ENCODE measurements at regions not wholly inside any gene's neighbourhood (a gene's known extent, or its start where the extent isn't known, plus 50 kb on each side); places are given as distances from the start of the nearest gene placed in this dataset.
"Not testable (repeated sequence)": the region's sequence is repeated elsewhere in the genome, so short reads cannot be mapped to it uniquely, and the experiment has no call there.

DNA sequence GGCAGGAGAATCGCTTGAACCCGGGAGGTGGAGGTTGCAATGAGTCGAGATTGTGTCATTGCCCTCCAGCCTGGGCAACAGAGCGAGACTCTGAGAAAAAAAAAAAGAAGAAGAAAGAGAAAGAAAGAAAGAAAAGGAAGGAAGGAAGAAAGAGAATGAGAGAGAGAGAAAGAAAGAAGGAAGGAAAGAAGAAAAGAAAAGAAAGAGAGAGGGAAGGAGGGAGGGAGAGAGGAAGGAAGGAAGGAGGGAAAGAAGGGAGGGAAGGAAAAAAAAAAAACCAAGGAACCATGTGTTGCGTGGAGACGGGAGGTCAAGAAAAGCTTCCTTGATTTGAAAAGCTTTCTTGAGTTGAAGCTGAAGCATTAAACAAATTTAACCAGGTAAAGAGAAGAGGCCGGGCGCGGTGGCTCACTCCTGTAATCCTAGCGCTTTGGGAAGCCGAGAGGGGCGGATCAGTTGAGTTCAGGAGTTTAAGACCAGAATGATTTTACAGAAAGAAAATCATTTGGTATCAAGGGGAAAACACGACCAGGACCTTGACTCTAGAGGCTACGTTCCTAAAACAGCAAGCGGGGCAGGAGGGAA is 90.5 kb upstream of the PRSS16 start:
- DNase-seq (ENCODE audit: low read depth, low spot score) = no peak

DNA sequence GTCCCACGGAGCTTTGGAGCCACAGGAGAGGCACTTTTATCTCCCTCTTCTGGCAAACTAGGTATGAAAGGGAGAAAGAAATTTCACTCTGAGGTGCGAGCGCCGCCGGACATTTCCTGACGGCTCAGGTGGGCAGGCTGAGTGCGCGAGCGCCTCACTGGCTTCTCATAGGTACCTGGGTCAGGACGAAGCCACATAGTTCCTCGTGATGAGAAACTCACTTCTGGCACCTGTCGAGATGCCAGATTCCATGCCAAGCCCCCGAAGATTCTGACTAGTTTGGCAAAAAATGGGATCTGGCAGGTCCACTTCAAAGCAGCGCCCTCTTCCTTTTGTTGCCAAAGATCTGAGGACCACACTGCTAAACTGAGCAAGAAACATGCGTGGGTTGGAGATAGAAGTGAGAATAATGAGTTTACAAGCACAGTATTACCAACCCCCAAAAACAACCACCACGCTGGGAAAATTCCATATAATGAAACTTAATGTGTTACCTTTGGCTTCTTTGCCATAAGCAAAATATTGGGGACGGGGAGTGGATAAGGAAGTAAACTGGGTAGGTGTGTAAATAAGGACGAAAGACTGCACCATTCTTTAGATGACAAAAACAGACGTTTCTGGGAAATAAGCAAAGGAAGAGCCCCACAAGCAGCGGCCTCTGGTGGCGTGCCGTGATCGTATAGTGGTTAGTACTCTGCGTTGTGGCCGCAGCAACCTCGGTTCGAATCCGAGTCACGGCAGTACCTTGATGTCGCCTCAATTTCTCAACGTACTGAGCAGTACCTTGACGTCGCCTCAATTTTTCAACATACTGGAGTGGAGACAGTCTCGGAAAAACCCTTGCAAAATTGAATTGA is 89.8 kb upstream of the PRSS16 start:
- DNase-seq (ENCODE audit: low read depth, low spot score) = no peak

GRCh38 chr6:27158316-27158643 is 89.2 kb upstream of the PRSS16 start:
- no peak for DNase-seq (ENCODE audit: low read depth, low spot score)

GRCh38 chr6:27159725-27160124 is 87.8 kb upstream of the PRSS16 start:
- DNase-seq (ENCODE audit: low read depth, low spot score) = no peak

GRCh38 chr6:27161115-27161514 is 86.4 kb upstream of the PRSS16 start:
- DNase-seq (ENCODE audit: low read depth, low spot score) = no peak

DNA sequence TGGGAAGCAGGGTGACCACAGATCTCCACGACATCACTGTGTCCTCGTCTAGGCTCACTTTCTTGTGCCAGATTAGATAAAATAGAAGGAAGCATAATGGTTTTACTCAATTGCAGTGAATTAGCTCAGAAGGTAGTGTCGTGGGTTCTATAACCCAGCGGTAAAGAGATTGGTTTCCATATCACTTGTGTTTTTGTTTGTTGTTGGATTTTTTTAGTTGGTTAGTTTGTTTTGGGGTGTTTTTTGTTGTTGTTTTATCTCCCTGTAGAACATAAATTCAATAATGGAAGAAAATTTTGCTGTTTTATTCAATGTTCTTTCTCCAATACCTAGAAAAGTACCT is 85.9 kb upstream of the PRSS16 start:
- no peak for DNase-seq (ENCODE audit: low read depth, low spot score)

DNA sequence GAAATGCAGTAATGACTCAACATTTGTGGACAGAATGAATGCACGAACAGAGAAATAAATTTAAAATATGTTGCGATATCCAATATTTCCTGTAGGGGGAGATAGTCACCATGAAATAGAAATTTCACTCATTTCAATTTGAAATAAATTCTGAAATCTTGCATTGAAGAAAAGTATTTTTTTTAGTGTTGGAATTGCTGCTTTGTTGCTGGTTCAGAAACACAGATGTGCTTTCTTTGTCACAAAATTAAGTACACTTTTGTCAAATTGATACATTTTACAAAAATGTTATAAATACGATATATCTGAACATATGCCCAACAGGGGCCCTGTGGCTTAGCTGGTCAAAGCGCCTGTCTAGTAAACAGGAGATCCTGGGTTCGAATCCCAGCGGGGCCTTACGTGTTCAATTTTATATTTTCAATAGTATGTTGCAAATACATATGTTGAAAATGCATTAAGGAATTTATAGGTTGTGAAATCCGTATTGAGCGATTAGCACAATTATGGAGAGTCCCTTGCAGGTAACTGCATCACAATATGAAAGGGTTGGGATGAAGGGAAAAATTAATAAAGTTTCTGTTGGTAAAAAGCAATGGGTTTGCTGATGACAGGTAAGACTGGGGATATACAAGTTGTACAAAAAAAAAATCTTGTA is 85.4 kb upstream of the PRSS16 start:
- no peak for DNase-seq (ENCODE audit: low read depth, low spot score)

DNA sequence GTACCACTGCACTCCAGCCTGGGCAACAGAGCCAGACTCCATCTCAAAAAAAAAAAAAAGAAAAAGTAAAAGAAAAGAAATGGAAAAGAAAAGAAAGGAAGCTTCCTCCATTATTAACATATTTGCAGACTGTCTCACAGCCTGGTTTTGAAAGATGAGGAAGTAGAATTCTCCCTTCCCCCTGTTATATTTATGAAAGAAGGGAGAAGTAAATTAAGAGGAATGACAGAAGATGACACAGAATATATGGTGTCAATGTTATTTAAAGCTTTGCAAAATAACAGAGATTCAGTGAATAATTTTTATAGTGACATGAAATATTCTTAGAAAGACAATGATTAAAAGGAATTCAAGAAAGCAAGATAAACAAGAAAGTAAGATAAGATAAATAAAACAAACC is 83.7 kb upstream of the PRSS16 start:
- DNase-seq (ENCODE audit: low read depth, low spot score) = no peak

DNA sequence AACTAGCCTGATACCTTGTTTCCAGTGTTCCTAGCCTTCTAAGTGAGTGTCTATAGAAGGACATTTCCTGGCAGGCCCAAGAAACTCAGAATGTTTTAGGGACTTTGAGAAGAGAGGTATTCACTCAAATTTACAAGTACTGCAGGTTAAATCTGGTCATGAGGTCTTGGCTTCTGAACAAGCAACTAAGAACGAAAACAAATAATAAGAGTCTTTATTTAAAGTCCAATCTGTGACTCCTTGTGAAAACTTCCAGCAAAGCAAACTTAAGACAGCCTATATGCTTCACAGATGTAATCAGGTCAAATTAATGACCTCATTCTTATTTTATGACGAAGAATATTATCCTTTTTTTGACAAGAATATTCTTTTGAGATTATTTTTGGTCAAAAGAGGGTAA is 79.4 kb upstream of the PRSS16 start:
- DNase-seq (ENCODE audit: low read depth, low spot score) = no peak

GRCh38 chr6:27168586-27169443 is 78.7 kb upstream of the PRSS16 start:
- no peak for DNase-seq (ENCODE audit: low read depth, low spot score)

- not testable (repeated sequence) for DNase-seq (ENCODE audit: low read depth, low spot score)
Measured at GRCh38 chr6:27172524-27173231, 74.8 kb upstream of the PRSS16 start.

- DNase-seq (ENCODE audit: low read depth, low spot score) = not testable (repeated sequence)
Measured at GRCh38 chr6:27173232-27173601, 74.3 kb upstream of the PRSS16 start.

- DNase-seq (ENCODE audit: low read depth, low spot score) = no peak
Measured at GRCh38 chr6:27174958-27175357, 72.5 kb upstream of the PRSS16 start.

GRCh38 chr6:27176096-27176495 is 71.4 kb upstream of the PRSS16 start:
- DNase-seq (ENCODE audit: low read depth, low spot score) = no peak

DNA sequence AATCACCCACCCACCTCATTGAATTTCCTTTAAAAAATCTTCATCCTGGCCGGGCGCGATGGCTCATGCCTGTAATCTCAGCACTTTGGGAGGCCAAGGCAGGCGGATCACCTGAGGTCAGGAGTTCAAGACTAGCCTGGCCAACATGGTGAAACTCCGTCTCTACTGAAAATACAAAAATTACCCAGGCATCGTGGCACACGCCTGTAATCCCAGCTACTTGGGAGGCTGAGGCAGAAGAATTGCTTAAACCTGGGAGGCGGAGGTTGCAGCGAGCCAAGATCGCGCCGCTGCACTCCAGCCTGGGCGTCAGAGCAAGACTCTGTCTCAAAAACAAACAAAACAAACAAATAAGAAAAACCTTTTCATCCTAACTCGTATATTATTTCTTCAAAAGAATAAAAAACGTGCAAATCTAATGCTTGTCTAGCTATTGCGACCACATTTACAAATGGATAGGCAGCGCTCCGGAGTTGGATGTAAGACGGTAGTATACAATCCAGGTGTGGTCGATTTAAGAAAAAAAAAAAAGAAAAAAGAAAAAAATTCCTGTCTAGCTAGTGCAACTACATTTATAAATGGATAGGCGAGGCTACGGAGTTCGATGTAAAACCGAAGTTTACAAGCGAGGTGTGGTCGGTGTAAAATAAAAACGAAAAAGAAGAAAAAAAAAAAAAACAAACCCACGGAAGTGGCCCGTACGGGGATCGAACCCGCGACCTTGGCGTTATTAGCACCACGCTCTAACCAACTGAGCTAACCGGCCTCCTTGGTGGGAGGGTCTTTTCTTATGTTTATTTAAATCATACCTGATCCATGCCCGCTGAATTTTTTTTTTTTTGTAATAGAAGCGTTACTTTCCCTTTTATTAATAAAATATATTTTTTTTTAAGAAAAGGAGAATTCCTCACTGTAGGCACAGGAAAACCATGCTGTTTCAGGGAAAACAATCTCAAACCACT is 70.7 kb upstream of the PRSS16 start:
- DNase-seq (ENCODE audit: low read depth, low spot score) = no peak

DNA sequence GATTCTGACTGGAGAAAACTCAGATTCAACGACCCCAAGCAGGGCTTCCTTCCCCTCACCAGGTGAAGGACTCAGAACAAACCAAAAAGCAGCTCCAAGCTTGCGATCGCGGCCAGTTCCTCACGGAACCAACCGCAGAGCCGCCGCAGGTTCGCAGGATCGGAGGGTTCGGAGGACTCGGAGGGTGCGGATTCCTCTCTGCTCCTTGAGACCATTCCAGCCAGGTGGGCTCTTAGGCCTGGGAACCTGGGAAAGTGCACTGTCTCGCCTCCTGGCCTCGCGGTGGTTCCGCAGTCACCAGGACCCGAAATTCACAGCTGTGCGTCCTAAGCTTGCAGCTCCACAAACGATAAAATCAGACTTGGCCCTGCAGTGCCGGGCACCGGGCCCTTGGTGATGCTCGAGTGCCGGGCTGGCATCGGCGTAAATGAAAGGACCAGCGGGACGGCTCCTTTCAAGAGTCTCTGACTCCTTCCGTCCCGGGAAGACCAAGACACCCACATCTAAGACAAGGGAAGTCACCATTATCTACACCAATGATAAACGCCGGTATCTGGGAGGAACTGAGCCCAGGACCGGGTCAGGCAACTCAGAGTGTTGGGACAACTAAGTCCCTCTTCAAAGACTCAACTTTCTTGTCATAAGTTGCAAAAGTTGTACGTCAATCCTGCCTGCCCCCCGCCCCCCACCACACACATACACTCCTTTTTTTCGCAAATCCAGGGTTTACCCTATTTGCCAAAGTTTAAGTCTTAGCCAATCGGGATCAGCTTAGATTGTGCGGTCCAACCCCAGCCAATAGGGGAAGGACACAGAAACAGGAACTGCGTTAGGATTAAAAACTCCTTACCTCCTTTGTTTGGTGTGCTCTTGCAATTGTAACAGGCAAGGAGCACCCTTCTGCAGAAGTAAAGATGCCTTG is 69.8 kb upstream of the PRSS16 start:
- no peak for DNase-seq (ENCODE audit: low read depth, low spot score)

- no peak for DNase-seq (ENCODE audit: low read depth, low spot score)
Measured at GRCh38 chr6:27178407-27178730, 69.1 kb upstream of the PRSS16 start.

DNA sequence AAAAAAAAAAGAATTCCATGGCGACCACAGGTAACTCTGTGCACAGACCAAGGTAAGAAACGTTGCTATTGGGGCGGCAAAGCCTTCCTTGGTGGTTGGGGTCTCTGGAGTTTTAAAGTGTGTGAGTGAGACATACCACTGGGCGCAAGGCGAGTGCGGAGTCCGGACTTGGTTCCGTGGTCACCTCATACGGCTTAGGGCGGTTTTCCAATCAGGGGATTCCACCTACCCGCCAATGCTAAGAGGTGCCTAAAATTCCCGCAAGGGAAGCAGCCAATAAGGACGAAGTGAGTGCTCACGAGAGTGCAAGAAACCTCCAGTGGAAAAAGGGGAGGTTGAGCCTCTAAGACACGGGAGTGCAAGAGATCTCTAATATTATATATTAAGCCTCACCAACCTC is 68.6 kb upstream of the PRSS16 start:
- no peak for DNase-seq (ENCODE audit: low read depth, low spot score)

DNA sequence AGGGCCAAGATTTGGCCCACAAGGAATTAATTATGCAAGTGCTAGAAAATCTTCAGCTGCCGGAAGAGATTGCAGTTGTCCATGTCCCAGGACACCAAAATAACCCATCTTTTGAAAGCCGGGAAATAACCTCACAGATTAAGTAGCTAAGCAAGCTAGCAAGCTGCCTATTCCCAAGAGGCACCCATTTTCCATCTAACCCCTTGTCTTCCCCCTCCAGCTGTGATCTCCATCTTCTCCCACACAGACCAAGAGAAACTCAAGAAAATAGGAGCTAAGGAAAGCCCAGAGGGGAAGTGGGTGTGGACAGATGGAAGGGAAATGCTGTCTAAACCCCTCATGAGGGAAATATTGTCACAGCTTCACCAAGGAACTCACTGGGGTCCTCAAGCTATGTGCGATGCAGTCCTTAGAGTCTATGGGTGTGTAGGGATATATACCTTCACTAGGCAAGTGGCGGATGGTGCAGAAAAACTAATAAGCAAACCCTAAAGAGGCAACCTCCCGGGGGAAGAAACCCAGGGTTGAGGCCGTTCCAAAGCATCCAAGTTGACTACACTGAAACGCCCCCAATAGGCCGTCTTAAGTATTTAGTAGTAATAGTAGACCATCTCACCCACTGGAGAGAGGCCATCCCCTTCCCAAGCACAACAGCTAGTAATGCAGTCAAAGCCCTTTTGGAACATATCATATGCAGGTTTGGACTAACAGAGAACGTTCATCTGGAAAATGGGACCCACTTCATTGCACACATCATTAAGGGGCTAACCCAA is 64.3 kb upstream of the PRSS16 start:
- DNase-seq (ENCODE audit: low read depth, low spot score) = no peak
